Stimulated activated CD4-positive, alpha-beta T cell treated with anti-CD3 and anti-CD28 coated beads, Interleukin-1b, Interleukin-23, amount 100 ng/mL, for 48 hours (primary cell): ENCODE measurements at regions not wholly inside any gene's neighbourhood (a gene's known extent, or its start where the extent isn't known, plus 50 kb on each side); places are given as distances from the start of the nearest gene placed in this dataset.
"Not testable (repeated sequence)": the region's sequence is repeated elsewhere in the genome, so short reads cannot be mapped to it uniquely, and the experiment has no call there.

Source experiments
- DNase-seq: peaks from one replicate; pipeline ENCODE4 v3.0.0-alpha.2; 2020

DNA sequence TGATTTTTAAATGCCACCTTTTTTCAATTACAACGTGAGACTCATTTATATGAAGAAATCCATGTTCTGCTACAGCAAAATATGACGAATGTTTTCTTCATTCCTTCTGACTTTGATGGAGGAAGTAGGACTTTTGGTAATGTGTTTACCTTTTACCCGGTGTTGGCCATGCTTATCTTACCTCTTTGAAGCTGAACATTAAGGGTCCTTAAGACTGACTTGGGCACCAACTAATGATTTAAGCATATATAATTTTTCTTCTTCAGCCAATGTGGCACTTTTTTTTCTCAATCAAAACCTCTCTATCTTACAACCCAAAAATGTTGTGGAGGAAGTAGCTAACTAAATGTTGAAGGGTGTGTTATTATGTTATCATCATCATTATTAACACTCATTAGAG lies 337.5 kb downstream of the EPHA7 start:
- no peak for DNase-seq

DNA sequence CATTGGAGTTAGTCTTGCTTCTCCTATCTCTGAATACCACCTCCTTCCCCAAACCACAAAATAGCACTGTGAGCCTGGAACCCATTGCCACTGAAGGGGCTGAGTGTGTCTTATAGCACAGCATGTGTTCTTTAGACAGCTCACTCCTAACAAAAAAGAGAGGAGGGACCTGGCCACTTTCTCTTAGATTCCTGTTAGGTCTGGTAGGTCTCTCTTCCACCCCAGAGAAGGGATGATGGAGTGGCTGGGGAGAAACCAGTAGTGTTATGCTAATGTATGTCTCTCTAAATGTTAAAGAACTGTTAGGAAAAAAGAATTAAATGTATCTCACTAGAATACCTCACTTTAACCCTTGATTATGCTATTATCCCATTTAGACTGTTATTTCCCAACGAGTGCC lies 340.3 kb downstream of the EPHA7 start:
- no peak for DNase-seq

DNA sequence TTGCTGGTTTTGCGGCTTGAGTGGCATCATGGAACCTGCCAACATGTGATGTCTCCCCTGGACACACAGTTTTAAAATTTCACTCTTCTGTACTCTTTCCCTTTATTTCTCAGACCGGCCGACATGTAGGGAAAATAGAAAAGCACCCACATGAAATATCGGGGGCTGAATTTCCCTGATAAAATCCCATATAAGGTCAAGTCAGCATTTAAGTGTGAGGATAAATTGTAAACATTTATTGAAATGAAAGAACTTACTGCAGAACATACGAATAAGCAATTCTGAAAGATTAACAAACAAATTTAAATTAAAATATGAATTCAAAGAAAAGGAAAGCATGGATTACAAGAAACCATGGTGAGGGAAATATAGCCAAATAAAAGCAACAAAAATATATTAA lies 345.5 kb downstream of the EPHA7 start:
- no peak for DNase-seq

DNA sequence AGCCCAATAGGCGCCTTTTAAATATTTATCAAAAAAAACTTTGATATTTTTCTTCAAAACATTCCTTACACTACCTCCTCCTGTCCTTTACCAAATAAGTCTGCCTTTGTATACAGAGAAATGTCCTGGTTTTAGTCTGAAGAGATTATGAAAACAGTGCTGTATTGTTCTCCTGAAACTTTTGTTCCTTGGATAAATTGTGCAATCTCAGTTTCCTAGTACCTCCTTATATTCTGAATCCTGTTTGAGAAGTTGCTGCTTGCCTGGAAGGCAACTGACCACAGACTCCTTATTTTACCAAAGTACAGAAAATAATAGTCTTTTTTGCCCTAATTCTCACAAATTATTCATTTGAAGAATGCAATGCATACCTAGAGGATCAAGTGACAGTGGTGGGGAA lies 349.5 kb downstream of the EPHA7 start:
- no peak for DNase-seq

DNA sequence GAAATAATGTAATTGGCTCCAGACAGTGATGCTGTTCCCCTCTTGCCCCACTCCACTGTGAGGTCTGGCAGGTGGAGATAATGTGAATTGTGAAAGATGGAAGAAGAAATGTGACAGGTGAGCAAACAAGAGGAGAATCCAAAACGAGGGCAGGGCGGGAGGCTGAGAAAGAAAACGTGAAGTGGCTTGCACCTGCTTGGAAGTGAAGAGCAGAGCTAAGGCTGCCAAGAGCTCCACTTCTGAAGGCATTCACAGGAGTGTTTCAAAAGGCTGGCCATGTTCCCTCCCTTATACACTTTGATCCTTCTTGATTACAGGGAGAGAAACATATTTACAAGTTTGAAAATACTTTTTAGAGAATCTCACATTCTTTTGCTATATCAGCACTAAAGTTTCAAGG lies 359.4 kb downstream of the EPHA7 start:
- no peak for DNase-seq

DNA sequence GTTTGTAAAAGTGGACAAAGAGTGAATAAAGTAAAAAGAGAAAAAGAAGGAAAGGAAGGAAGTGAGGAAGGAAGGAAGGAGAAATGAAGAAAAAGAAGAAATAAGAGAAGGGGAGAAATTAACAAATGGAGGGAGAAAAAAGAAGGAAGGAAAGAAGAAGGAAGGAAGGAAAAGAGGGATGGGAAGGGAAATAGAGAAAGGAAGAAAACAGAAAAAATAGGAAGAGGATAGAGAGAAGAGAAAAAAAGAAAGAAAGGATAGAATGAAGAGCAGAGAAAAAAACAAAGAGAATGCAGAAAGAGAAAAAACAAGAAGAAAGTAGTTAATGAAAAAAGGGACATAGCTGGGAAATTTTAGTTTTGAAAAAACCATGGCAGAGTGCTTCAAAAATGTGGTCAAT lies 361.8 kb downstream of the EPHA7 start:
- no peak for DNase-seq

DNA sequence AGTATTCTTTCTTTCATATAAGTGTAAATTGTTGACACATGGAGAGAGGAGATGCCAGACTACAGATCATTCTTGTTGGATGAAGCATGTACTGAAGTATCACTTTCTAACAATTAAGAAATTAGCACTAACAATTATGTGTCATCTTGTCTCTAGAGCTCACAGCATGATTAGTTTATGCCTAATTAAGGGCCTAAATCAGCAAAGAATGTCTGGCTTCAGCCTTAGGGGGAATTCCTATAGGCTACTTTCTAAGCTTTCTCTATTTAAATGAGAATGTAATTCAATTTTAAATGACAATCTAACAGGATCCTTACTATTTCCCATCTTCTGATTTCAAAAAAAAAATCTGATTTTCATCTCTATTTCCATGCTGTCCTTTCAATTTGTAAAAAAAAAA lies 371.0 kb downstream of the EPHA7 start:
- no peak for DNase-seq

DNA sequence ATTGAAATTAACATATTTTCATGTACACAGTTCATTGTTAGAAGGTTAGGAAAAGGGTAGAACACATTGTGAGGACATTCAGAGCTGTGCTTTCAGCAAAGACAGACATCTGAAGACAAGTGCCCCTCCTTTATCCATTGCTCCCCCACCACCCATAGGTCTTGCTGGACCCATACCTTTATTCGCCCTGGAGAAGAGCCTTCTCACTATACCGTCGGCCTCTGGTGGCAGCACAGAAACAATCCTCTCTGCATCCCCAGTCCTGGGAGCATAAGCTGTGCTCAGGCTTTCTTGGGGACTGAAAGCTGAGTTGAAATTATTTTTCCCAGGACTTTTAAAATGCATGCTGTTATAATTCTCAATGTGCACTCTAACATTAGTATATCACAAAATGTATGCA lies 372.3 kb downstream of the EPHA7 start:
- no peak for DNase-seq

DNA sequence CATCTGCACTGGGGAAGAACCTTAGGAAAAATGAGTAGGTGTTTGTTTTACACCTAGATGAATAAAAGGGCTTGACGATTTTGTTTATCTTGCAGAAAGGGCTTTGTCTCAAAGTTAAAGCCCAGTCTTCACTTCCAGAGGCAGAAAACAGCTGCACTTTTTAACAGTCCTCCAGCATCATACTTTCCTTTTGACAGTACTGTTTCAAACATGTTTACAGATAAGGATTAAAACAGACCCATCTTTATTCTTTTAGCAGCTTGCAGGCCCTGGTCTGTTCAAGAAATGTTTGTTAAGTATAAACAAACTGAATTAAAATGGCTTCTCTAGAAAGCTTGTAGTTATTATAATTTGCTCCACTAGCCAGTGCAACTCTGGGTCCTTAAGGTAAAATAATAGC lies 374.2 kb downstream of the EPHA7 start:
- DNase-seq = no peak

DNA sequence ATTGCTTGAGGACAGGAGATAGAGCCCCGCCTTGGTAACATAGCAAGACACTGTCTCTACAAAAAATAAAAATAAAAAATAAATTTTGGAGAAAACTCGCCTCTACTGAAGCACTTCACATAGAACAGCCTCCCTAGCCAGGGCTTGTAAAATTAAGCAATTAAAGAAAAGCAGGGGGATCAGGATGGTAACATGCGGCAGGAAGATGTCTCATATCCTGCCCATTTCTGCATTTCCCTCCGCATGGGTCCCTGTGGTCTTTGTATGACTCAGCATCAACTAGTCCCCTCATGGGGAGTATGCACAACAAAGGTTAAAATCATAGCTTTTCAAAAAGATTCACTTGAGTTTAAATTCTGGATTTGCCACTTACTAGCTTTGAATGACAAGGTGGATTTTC lies 379.0 kb downstream of the EPHA7 start:
- DNase-seq = no peak

DNA sequence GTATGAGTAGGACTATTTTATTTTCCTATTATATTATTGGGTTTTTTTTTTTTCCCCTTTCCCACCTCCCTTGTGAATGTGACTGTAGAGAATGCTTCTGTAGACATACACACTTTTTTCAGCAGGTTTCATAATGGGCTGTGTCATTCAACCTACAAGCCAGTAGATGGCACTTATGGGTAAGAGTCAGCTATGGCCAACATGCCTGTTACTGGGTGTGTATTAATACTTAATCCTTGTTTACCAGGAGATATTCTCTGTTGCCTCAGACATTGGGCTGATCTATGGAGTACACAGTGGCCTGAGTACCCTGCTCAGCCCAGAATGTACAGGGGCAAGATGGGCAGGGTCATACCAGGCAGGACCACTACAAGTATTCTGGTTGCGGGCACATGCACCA lies 382.5 kb downstream of the EPHA7 start:
- DNase-seq = no peak

DNA sequence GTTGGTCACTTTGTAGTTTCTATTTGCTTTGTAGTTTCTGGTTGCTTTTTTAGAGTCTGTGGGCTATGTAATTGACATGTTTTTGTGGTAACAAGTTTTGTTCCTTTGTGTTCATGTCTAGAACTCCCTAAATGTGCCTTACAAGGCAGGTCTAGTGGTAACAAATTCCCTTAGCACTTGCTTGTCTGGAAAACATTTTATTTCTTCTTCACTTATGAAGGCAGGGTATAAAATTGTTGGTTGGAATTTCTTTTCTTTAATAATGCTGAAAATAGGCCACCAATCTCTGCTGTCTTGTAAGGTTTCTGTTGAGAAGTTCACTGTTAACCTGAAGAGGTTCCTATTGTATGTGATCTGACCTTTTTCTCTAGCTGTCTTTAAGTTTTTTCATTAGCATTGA lies 383.6 kb downstream of the EPHA7 start:
- DNase-seq = no peak

DNA sequence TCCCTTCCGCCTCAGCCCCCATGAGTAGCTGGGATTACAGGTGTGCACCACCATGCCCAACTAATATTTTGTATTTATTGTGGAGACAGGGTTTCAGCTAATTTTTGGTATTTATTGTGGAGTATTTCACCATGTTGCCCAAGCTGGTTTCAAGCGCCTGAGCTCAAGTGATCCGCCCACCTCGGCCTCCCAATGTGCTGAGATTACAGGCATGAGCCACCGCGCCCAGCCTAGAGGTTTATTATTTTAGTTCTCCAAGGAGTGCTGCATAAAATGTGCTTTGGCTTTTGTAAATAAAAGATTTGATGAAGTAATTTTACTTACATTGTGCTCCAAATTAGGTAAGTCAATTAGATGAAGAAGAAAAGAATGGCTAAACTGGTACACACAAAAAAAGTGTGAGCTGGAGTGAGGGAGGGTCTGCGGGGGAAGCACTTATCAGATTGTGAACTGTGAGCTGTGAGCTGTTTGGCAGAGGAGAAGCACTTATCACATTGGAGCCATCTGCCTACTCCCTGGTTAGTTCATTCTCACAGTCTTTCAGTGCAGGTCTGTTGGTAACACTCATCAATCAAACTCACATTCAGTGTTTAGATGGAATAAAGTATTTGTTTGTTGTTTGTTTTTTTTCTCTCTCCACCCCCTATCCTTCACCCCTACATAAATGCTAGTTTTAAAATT lies 398.0 kb downstream of the EPHA7 start:
- DNase-seq = no peak

DNA sequence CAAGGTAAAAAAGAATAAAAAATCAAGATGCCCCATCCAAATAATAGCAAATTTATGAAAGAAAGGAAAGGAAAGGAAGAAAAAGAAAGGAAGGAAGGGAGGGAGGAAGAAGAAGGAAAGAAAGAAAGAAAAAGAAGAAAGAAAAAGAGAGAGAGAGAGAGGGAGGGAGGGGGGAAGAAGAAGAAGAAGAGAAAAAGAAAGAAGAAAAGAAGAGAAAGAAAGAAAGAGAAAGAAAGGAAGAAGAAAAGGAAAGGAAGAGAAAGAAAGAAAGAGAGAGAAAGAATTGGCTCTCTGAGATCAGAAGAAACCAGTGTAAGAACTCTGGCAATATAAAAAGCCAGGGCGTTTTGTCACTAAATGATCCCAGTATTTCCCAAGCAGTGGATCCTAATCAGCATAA lies 401.7 kb downstream of the EPHA7 start:
- DNase-seq = no peak

DNA sequence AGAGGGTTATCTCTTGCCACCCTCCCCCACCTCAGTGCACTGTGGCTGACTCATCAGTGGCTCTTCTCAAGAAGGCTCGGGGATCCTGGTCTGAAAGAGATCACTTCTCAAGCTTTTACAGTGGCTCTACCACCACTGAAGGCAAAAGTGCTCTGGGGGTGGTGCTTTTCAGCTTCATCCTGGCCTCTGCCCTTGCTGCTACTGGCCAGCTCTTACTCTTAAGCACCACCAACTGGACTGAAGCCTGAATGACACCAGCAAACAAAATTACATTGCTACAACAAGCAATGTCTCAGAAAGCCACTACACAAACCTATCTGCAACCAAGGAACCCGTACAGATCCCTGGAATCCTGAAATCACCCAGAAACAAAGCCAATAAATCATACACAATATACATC lies 402.1 kb downstream of the EPHA7 start:
- no peak for DNase-seq

DNA sequence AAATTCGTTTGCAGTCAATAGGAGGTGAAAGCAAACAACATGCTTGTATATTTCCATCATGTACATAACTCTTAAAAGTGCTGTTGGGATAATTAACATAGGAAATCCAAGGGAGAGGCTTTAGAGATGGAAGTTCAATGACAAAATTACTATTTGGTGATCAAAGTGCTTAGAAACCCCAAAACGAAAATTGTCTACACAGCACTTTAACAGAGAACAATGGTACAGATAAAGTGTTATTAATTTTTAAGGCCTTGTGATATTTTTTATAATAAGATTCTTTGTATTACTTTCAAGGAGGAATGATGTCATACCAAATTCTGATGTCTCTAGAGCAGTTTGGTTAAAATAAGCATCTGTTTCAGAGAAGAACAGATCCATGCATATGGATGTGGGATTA lies 406.3 kb downstream of the EPHA7 start:
- no peak for DNase-seq

DNA sequence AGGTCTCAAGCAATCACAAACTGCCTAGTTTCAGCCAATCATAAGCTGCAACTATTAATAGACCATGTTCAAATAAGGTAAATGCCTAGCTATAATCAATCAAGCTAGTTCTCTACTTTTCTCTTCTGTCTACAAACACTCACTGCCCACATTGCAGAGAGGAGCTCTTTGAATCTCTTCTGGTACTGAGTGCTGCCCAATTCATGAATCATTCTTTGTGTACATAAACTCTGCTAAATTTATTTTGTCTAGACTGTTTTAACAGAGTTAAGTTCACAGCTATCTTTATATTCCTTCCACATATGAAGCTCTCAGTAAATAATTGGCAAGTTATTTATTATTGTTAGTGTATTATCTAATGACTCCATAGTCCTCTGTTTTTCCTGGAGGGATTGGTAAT lies 411.0 kb downstream of the EPHA7 start:
- DNase-seq = no peak

DNA sequence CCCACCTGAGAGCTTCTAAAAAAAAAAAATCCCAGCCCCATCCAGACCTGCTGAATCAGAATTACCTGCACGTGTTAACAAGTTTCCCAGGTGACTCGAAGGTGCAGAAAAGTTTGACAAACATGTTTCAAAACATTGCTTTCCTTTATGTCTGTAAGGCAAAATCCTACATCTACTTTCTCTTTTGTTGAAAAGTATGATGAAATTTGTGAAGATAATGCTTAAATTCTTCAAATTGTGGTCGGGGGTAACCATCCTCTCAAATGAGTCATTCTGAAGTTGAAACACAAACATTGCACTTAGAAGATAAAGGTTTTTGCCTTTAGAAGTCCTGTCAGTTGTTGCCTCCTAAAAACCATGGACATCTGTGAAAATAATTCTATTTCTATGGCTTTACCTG lies 429.7 kb downstream of the EPHA7 start:
- DNase-seq = no peak

DNA sequence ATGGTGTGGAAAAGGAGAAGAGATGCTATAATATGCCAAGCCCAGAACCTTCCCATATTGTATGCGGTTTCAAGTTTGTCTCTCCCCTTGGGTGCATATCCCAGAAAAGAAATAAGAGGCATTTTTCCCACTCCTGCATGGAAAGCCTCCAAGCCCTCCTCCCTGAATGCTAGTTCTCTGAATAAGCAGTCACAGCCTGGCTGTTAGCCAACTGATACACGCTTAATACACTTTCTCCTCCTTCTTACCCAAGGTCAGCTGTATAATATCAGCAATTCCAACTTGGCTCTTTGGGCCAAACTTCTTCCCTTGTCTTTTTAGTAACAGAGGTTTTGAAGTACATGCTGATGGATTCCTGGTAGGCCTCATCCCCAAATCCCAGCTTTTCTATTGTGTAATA lies 440.1 kb downstream of the EPHA7 start:
- DNase-seq = no peak

DNA sequence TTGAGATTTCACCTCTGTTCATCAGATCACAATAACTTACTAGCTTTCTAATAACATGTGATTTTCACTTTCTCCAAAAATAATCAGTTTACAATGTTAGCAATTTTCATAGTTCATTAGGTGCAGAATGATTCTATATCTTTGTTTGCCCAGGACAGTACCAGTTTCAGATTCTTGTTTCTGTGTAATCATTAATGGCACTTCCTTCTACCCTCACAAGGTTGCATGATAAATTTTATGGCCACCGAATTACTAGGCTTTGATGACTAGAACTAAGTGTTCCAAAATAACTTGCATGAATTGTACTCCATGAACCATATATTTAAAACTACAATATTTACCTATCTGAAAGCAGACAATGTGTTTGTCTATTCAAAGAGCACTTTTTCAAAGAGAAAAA lies 442.3 kb downstream of the EPHA7 start:
- no peak for DNase-seq

DNA sequence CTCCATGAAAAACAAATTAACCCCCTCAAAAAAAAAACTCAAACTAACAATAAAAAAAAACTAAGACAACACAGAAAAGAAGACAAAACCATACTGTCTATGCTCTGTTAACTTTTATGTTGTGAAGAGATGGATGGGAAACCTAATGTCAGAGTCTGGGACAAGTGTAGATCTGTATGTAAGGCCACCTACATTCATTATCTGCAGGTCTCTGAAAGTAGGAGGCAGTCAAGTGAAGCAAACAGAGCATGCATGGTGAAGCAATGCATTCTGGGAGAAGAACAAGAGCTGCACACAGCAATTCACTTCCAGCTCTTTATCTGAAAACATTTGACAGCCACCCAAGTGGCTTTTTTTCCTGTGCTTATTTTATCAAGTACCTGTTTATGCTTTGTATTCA lies 452.0 kb downstream of the EPHA7 start:
- DNase-seq = no peak

DNA sequence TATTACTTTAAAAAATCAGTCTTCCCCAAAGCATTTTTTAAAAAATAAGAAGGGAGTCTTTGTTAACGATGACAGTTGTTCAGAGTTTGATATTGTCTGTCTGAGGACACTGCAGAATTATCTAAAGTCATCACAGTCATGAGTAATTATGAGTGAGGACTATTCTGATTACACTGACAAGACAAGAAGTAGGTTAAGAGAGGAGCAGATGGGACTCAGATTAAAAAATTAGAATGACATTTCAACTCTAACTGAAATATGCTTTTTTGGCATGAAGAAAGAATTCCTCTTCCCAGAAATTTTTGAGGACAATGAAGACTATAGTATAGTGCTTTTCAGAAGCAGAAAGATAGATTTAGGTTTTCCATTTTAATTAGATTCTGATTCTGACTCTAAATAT lies 456.5 kb downstream of the EPHA7 start:
- no peak for DNase-seq

DNA sequence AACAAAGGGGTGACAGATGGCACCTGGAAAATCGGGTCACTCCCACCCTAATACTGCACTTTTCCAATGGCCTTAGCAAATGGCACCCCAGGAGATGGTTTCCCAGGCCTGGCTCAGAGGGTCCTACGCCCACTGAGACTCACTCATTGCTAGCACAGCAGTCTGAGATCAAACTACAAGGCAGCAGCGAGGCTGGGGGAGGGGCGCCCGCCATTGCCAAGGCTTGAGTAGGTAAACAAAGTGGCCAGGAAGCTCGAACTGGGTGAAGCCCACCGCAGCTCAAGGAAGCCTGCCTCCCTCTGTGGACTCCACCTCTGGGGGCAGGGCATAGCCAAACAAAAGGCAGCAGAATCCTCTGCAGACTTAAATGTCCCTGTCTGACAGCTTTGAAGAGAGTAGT lies 467.2 kb downstream of the EPHA7 start:
- not testable (repeated sequence) for DNase-seq

DNA sequence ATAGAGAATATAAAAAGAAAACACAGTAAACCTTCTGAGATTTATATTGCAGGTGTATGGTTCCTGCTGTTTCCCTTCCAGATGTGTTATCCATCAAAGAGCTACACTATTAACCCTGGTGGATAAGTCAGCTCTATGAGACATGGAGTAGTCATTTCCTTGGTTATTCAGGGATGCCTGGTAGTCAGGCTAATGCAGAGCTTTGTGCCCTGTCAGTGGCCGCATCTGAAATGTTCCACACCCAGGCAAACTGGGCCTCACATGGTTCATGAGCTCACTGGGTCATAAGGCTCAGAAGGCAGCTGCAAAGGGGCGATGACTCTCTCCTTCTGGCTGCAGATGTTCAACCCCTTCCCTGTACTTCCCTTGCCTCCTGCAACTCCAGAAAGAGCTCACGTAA lies 473.6 kb downstream of the EPHA7 start:
- no peak for DNase-seq

DNA sequence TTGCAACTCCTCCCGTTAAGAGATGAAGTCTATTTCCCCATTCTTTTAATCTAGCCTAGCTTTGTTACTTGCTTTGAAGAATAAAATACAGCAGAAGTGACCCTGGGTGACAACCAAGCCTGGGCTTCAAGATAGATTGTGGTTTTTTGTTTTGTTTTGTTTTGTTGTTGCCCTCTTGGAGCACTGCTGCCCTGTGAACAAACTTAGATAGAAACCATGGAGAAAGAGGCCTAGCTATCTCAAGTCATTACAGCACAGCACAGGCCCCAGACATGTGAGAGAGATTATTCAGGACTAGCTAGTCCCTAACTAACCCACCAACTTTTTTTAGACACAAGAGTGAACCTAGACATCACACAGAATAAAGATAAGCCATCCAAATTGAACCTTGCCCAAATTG lies 475.2 kb downstream of the EPHA7 start:
- no peak for DNase-seq

DNA sequence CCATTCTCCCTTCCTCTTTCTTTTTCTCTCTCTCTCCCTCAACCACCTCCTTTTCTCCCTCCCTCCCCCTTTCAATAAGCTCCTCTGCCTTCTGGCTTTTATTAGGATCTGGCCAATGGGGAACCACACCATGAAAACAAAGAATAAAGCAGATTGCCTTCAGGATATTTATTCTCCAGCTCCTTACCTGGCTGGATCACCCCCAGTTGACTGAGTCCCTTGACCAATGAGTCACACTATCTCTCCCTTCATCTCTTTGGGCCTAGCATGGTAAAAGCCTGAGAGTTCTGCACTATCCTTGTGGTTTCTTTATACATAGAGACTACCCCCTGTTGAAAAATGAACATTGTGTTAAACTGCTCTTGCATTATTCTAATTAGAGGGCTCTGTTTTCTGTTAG lies 476.8 kb downstream of the EPHA7 start:
- no peak for DNase-seq
